Keratinocyte (primary cell): ENCODE measurements at regions not wholly inside any gene's neighbourhood (a gene's known extent, or its start where the extent isn't known, plus 50 kb on each side); places are given as distances from the start of the nearest gene placed in this dataset.
"Not testable (repeated sequence)": the region's sequence is repeated elsewhere in the genome, so short reads cannot be mapped to it uniquely, and the experiment has no call there.

Experiments used
- DNase-seq: peaks from one replicate; pipeline ENCODE4 v3.0.0-alpha.2; 2011; ENCODE audit warnings: low read depth, missing footprints, low spot score
- FAIRE-seq: peaks from 2 replicates; lab custom pipeline; 2011; peaks lifted over from hg19 to GRCh38; lab: Jason Lieb, UNC
- H2AFZ ChIP-seq: 2 replicates; pipeline ENCODE4 v1.6.0; 2012; ENCODE audit warnings: low read length, control low read depth, inconsistent platforms; ENCODE audit not compliant: control insufficient read depth
- H3K27ac ChIP-seq: 2 replicates; pipeline ENCODE4 v1.5.1; 2011; ENCODE audit warnings: low read length; ENCODE audit not compliant: control insufficient read depth, insufficient read depth
- H3K27me3 ChIP-seq: 3 replicates; pipeline ENCODE4 v1.6.0; 2011; ENCODE audit warnings: low read length; ENCODE audit not compliant: control insufficient read depth, insufficient read depth; ENCODE audit errors: extremely low read depth
- H3K36me3 ChIP-seq, 2 experiments: 2 replicates in 1 of 2; 3 replicates in 1 of 2; pipeline ENCODE4 v1.5.1; 2011; ENCODE audit warnings: low read length in 2 of 2, mild to moderate bottlenecking in 1 of 2; ENCODE audit not compliant: control insufficient read depth in 2 of 2, insufficient read depth in 2 of 2; ENCODE audit errors: extremely low read depth in 1 of 2
- H3K4me1 ChIP-seq: 3 replicates; pipeline ENCODE4 v1.5.1; 2011; ENCODE audit warnings: low read length; ENCODE audit not compliant: control insufficient read depth, insufficient read depth; ENCODE audit errors: extremely low read depth
- H3K4me2 ChIP-seq: 3 replicates; pipeline ENCODE4 v1.6.0; 2011; ENCODE audit warnings: low read depth, low read length; ENCODE audit not compliant: control insufficient read depth, insufficient read depth; ENCODE audit errors: extremely low read depth
- H3K4me3 ChIP-seq, 3 experiments: fragments of 200-600 bp in 1 of 3; sonication (generic) in 1 of 3; 2 replicates in 2 of 3; 3 replicates in 1 of 3; pipeline ENCODE4 v1.5.1; 2011 to 2016; ENCODE audit warnings: low read length in 3 of 3, mild to moderate bottlenecking in 3 of 3, control low read depth in 2 of 3, inconsistent platforms in 1 of 3, low read depth in 1 of 3, mixed read lengths in 1 of 3, mixed run types in 1 of 3, moderate library complexity in 1 of 3; ENCODE audit not compliant: control insufficient read depth in 2 of 3, insufficient read depth in 2 of 3; ENCODE audit errors: extremely low read depth in 1 of 3
- H3K79me2 ChIP-seq: 2 replicates; pipeline ENCODE4 v1.6.0; 2012; ENCODE audit warnings: low read length; ENCODE audit not compliant: control insufficient read depth, insufficient read depth
- H3K9ac ChIP-seq: 3 replicates; pipeline ENCODE4 v1.6.0; 2011; ENCODE audit warnings: low read length; ENCODE audit not compliant: control insufficient read depth, insufficient read depth; ENCODE audit errors: extremely low read depth
- H3K9me1 ChIP-seq: 3 replicates; pipeline ENCODE4 v1.6.0; 2011; ENCODE audit warnings: low read length; ENCODE audit not compliant: control insufficient read depth, insufficient read depth; ENCODE audit errors: extremely low read depth
- H3K9me3 ChIP-seq: 2 replicates; pipeline ENCODE4 v1.5.1; 2012; ENCODE audit warnings: low read depth, low read length; ENCODE audit not compliant: control insufficient read depth
- H4K20me1 ChIP-seq: 3 replicates; pipeline ENCODE4 v1.6.0; 2011; ENCODE audit warnings: low read length; ENCODE audit not compliant: control insufficient read depth, insufficient read depth; ENCODE audit errors: extremely low read depth
- EZH2 ChIP-seq: IDR thresholded peaks from one replicate; pipeline ENCODE4 v1.6.1; 2012; ENCODE audit warnings: inconsistent platforms, mild to moderate bottlenecking, low read length, moderate library complexity
- dilution Hi-C: fragments of 300-500 bp; cut with MboI; formaldehyde crosslinking; loops from one replicate; pipeline ENCODE4 v1.7.0; 2020; ENCODE audit warnings: low sequenced_read_pairs; ENCODE audit not compliant: extremely low pct_ligation_motif_present
- TF ChIP-seq, protein P1 (sequence below), 3 experiments: IDR thresholded peaks in 1 of 3; conservative IDR thresholded peaks in 1 of 3; optimal IDR thresholded peaks in 1 of 3; 2 replicates in 2 of 3; 3 replicates in 1 of 3; pipeline versions ENCODE3 to v1.5.1; 2011; ENCODE audit warnings: low read length in 3 of 3, mild to moderate bottlenecking in 3 of 3, moderate library complexity in 2 of 3, control low read depth in 1 of 3, inconsistent platforms in 1 of 3; ENCODE audit not compliant: insufficient read depth in 2 of 3; ENCODE audit errors: extremely low read depth in 1 of 3

DNA sequence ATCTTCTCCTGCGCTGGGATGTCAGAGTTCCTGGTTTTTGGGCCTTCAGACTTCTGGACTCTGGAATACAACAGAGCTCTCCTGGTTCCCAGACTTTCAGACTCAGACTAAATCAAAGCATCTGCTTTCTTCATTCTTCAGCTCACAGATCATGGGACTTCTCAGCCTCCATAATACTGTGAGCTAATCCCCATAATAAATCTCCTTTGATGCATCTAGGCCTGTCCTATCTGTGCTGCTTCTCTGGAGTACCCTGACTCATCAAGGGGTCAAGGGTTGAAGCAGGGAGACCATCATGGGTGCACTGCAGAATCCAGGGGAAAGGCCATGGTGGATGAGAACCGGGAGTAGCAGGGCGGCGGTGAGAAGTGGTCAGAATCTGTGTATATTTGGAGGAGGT lies 1094.1 kb upstream of the TMEM132C start:
- Histone ChIP-seq H2AFZ (no peak overlapping the region), H4K20me1 (no peaks in the 10 kb centered on the region), H3K4me2 (no peak overlapping the region), H3K9me3 (peaks cover 12% of the 10 kb centered on the region), H3K4me3 (no peak overlapping the region), H3K27ac (no peak overlapping the region), H3K27me3 (no peaks in the 10 kb centered on the region), H3K9ac (no peak overlapping the region), H3K79me2 (no peaks in the 10 kb centered on the region), H3K4me1 (no peaks in the 10 kb centered on the region), H3K9me1 (no peaks in the 10 kb centered on the region), H3K36me3 (no peaks in the 10 kb centered on the region)
- DNase-seq (no peak), FAIRE-seq (no peak)
- dilution Hi-C loops, result no loop called here
- TF ChIP-seq, protein P1, sequence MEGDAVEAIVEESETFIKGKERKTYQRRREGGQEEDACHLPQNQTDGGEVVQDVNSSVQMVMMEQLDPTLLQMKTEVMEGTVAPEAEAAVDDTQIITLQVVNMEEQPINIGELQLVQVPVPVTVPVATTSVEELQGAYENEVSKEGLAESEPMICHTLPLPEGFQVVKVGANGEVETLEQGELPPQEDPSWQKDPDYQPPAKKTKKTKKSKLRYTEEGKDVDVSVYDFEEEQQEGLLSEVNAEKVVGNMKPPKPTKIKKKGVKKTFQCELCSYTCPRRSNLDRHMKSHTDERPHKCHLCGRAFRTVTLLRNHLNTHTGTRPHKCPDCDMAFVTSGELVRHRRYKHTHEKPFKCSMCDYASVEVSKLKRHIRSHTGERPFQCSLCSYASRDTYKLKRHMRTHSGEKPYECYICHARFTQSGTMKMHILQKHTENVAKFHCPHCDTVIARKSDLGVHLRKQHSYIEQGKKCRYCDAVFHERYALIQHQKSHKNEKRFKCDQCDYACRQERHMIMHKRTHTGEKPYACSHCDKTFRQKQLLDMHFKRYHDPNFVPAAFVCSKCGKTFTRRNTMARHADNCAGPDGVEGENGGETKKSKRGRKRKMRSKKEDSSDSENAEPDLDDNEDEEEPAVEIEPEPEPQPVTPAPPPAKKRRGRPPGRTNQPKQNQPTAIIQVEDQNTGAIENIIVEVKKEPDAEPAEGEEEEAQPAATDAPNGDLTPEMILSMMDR (optimal IDR thresholded peaks at IDR 0.05 in 1 of 3, IDR thresholded peaks at IDR 0.05 in 1 of 3, conservative IDR thresholded peaks at IDR 0.05 in 1 of 3; ENCODE audit: extremely low read depth in 1 of 3, insufficient read depth in 2 of 3, low read length in 3 of 3), result no peak
- no peak for TF ChIP-seq EZH2

GRCh38 chr12:127173971-127174370 lies 1093.0 kb upstream of the TMEM132C start:
- H3K79me2 ChIP-seq, H3K4me1 ChIP-seq, H3K4me3 ChIP-seq, H3K27ac ChIP-seq, H3K36me3 ChIP-seq, H3K4me2 ChIP-seq, H3K27me3 ChIP-seq, H4K20me1 ChIP-seq, DNase-seq, H2AFZ ChIP-seq, H3K9me1 ChIP-seq, FAIRE-seq, dilution Hi-C loops, H3K9ac ChIP-seq: not testable (repeated sequence)
- peaks cover 15% of the 10 kb centered on the region for H3K9me3 ChIP-seq

DNA sequence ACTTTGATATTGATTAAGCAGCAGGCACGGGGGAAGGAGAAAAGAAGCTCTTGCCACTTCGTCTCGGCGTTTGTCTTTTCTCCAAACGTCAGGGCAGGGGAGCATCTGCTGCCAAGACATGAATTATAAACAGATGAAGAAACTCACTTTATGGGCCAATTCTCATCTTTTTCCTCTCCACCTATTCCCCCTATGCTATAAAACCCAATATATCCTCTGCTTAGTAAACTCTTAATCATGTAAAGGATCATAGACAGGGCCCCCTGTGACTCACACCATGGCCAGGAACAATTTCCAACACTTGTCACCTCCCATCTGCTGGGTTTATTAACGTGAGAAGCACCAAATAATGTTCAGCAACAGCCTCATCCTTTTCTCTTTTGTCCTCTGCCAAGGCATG lies 1092.1 kb upstream of the TMEM132C start:
- Histone ChIP-seq H3K4me1 (no peaks in the 10 kb centered on the region), H2AFZ (no peak overlapping the region), H3K27ac (no peak overlapping the region), H3K9ac (no peak overlapping the region), H3K79me2 (no peaks in the 10 kb centered on the region), H3K9me3 (peaks cover 15% of the 10 kb centered on the region), H3K27me3 (no peaks in the 10 kb centered on the region), H3K9me1 (no peaks in the 10 kb centered on the region), H3K36me3 (no peaks in the 10 kb centered on the region), H3K4me2 (no peak overlapping the region), H3K4me3 (no peak overlapping the region), H4K20me1 (no peaks in the 10 kb centered on the region)
- dilution Hi-C loops, result no loop called here
- FAIRE-seq (no peak), DNase-seq (no peak)
- no peak for TF ChIP-seq EZH2
- TF ChIP-seq, protein P1 (optimal IDR thresholded peaks at IDR 0.05 in 1 of 3, IDR thresholded peaks at IDR 0.05 in 1 of 3, conservative IDR thresholded peaks at IDR 0.05 in 1 of 3; ENCODE audit: extremely low read depth in 1 of 3, insufficient read depth in 2 of 3, low read length in 3 of 3), result no peak
